ENCODE measurements at regions not wholly inside any gene's neighbourhood (a gene's known extent, or its start where the extent isn't known, plus 50 kb on each side); places are given as distances from the start of the nearest gene placed in this dataset.

DNA sequence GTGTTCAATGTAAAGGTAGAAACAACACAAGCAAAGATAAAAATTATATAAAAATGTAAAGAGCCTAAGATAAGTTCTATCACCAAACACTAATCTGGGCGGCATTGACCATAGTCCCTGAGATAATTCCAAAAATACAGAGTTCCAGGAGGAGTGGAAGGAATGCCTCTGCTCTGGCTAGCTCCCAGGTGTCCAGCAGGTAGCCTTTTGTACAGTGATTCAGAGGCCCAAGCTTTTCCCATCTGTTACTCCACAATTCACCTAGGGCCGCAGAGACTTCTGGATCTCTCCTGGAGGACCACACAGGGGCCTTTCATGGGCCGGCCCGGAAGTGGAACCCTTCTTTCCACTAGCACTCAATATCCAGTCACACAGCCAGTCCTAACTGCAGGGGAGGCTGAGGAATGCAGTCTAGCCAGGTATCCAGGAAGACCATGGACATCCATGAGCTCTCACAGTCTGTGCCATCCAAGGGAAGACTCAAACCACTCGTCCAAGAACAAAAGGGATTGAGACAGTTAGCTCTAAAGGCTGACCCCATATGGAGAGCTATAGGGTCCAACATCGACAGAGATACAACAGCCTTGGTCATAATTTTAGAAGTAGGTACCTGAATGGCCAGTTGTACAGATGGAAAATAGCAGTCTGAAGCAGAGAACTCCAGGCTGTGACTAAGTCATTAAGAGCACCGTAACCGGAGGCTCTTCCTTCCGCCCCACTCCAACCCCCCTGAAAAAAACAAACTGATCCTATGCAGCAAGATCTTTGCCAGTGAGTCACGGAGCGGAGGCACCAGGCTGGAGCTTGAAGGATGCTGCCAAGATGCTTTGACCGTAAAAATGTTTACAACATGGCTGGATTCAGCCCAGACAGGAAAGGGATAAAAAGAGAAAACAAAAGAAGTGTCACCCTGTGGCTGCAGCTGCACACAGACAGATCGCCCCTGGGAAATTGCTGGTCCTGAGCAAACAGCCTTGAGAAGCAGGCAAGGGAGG lies 204.8 kb downstream of the NUAK1 start:
- Histone ChIP-seq H3K79me2 (ENCODE audit: insufficient read depth, low read length) (no peaks in the 10 kb centered on the region), H2AFZ (ENCODE audit: low read depth, low read length, poor library complexity, severe bottlenecking) (no peak overlapping the region), H3K27ac (ENCODE audit: low read depth, low read length) (no peak overlapping the region), H3K9me2 (ENCODE audit: insufficient read depth) (no peaks in the 10 kb centered on the region), H3K36me3 (ENCODE audit: control insufficient read depth in 1 of 2, insufficient read depth in 2 of 2, low read length in 2 of 2) (no peaks in the 10 kb centered on the region), H3K4me1 (ENCODE audit: control insufficient read depth in 1 of 2, insufficient read depth in 2 of 2, low read length in 2 of 2) (peaks cover 2 to 9% of the 10 kb centered on the region in 2 experiments; a peak in 2 of 4 replicates), H3K27me3 (ENCODE audit: insufficient read depth, low read length) (peaks cover 12% of the 10 kb centered on the region; the same call in 1 of the 2 replicates), H3K9ac (ENCODE audit: low read length) (no peak overlapping the region), H4K20me1 (ENCODE audit: insufficient read depth) (no peaks in the 10 kb centered on the region), H3K9me3 (ENCODE audit: control insufficient read depth in 1 of 2, insufficient read depth in 1 of 2, low read depth in 1 of 2, low read length in 2 of 2) (no peaks in the 10 kb centered on the region), H3K4me3 (replicated peaks in 1 of 2; ENCODE audit: low read depth in 1 of 2, low read length in 2 of 2) (no peak overlapping the region), H3K4me2 (ENCODE audit: low read length) (peak overlapping the region; percentile 35)
- ChIA-PET CTCF (no interaction called here), RAD21 (ENCODE audit: low non-redundant PET in 1 of 2, low total read pairs in 2 of 2, uncharacterized antibody in 2 of 2, unreplicated experiment in 2 of 2) (no interaction called here), POLR2A (no interaction called here)
- BruUV-seq (replicated peaks) = no TSS peak
- no peak for DNase-seq (ENCODE audit: low read depth, low spot score)
- intact Hi-C loops (cut with micrococcal nuclease) = no loop called here
- ATAC-seq = no peak
- TF ChIP-seq CEBPB (IDR thresholded peaks at IDR 0.05; ENCODE audit: low read depth) = no peak
- TF ChIP-seq ZBTB33 (IDR thresholded peaks at IDR 0.05; ENCODE audit: extremely low read depth, insufficient replicate concordance, low read length) = no peak
- TF ChIP-seq EGR1 (IDR thresholded peaks at IDR 0.05; ENCODE audit: low read depth) = no peak
- TF ChIP-seq JUND (IDR thresholded peaks at IDR 0.05) = no peak
- TF ChIP-seq CBX3 (IDR thresholded peaks at IDR 0.05; ENCODE audit: low read depth) = no peak
- TF ChIP-seq ZFX (IDR thresholded peaks at IDR 0.05) = no peak
- no peak for TF ChIP-seq SP1 (IDR thresholded peaks at IDR 0.05; ENCODE audit: low read depth)
- no peak for TF ChIP-seq FOSL1 (IDR thresholded peaks at IDR 0.05; ENCODE audit: low read depth)
- TF ChIP-seq POLR2A (IDR thresholded peaks at IDR 0.05; ENCODE audit: borderline replicate concordance, extremely low read depth, insufficient read depth, insufficient read length) = no peak
- no peak for TF ChIP-seq ATF3 (IDR thresholded peaks at IDR 0.05)
- no peak for TF ChIP-seq YY1 (IDR thresholded peaks at IDR 0.05; ENCODE audit: extremely low read depth, insufficient replicate concordance, low read depth, low read length)
- no peak for TF ChIP-seq CTCF (IDR thresholded peaks at IDR 0.05 in 2 of 3, conservative IDR thresholded peaks at IDR 0.05 in 1 of 3; ENCODE audit: borderline replicate concordance in 1 of 3, insufficient read depth in 1 of 3, low read depth in 2 of 3, low read length in 2 of 3)
- TF ChIP-seq, protein P1, sequence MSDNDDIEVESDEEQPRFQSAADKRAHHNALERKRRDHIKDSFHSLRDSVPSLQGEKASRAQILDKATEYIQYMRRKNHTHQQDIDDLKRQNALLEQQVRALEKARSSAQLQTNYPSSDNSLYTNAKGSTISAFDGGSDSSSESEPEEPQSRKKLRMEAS (IDR thresholded peaks at IDR 0.05) = no peak
- no peak for TF ChIP-seq ZNF274 (IDR thresholded peaks at IDR 0.05; ENCODE audit: low read depth, low read length)
- TF ChIP-seq SRF (IDR thresholded peaks at IDR 0.05; ENCODE audit: low read depth) = no peak
- TF ChIP-seq RAD21 (IDR thresholded peaks at IDR 0.05; ENCODE audit: low read depth) = no peak
